MG63 (cell line): ENCODE measurements at regions not wholly inside any gene's neighbourhood (a gene's known extent, or its start where the extent isn't known, plus 50 kb on each side); places are given as distances from the start of the nearest gene placed in this dataset.
A peak's percentile ranks its signal among the peaks of the same experiment; 100 is the strongest.

Experiments used
- DNase-seq: peaks from one replicate; pipeline ENCODE4 v3.0.0-alpha.2; 2020
- H3K27me3 ChIP-seq: fragments of 250-450 bp; sonication (Bioruptor Pico); 2 replicates; pipeline ENCODE4 v1.5.1; 2020; ENCODE audit warnings: mild to moderate bottlenecking, moderate library complexity
- H3K36me3 ChIP-seq: fragments of 250-450 bp; sonication (Bioruptor Pico); 2 replicates; pipeline ENCODE4 v1.5.1; 2020; ENCODE audit warnings: mild to moderate bottlenecking, moderate library complexity
- H3K4me3 ChIP-seq: fragments of 250-450 bp; sonication (Bioruptor Pico); 2 replicates; pipeline ENCODE4 v1.5.1; 2020; ENCODE audit warnings: mild to moderate bottlenecking, moderate library complexity
- H3K9me3 ChIP-seq: fragments of 250-450 bp; sonication (Bioruptor Pico); 2 replicates; pipeline ENCODE4 v1.5.1; 2020; ENCODE audit warnings: mild to moderate bottlenecking, moderate library complexity

- no peak overlapping the region for H3K4me3 ChIP-seq
- no peaks in the 10 kb centered on the region for H3K27me3 ChIP-seq
- H3K9me3 ChIP-seq: no peaks in the 10 kb centered on the region
- no peak for DNase-seq
- H3K36me3 ChIP-seq: no peaks in the 10 kb centered on the region
Observed at GRCh38 chr21:18630446-18630845, 226.9 kb upstream of the TMPRSS15 start.

DNA sequence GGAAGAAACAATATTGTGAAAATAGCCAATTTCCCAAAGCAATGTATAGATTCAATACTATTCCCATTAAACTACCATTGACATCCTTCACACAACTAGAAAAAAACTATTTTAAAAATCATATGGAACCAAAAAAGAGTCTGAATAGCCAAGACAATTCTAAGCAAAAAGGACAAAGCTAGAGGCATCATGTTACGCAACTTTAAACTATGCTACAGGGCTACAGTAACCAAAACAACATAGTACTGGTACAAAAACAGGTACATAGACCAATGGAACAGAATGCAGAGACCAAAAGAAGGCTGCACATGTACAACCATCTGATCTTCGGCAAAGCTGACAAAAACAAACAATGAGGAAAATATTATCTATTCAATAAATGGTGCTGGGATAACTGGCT lies 233.3 kb upstream of the TMPRSS15 start:
- Histone ChIP-seq H3K4me3 (no peak overlapping the region), H3K36me3 (no peaks in the 10 kb centered on the region), H3K27me3 (no peaks in the 10 kb centered on the region), H3K9me3 (no peaks in the 10 kb centered on the region)
- DNase-seq: no peak

DNA sequence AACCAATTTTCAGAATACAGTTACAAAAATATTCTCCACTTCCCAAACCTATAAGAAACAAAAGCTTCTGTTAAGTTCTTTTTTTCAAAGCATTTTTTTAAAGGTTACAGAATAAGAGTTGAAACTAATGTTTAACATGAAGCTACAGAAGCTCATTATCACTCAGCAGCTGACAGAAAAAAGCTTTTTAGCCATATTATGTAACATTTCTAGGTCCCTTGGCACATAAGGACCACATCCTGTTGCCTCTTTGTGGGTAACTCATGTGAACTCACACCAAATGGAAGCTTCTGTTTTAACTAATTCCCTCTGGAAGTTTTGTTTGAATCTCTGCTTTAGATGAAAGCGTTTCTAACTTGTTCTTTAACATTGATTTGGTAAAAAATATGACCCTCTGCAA lies 242.5 kb upstream of the TMPRSS15 start:
- no peak overlapping the region for H3K4me3 ChIP-seq
- H3K9me3 ChIP-seq: no peaks in the 10 kb centered on the region
- no peaks in the 10 kb centered on the region for H3K27me3 ChIP-seq
- no peaks in the 10 kb centered on the region for H3K36me3 ChIP-seq
- DNase-seq: no peak

- H3K4me3 ChIP-seq: no peak overlapping the region
- DNase-seq: no peak
- H3K9me3 ChIP-seq: no peaks in the 10 kb centered on the region
- H3K27me3 ChIP-seq: no peaks in the 10 kb centered on the region
- H3K36me3 ChIP-seq: no peaks in the 10 kb centered on the region
Observed at GRCh38 chr21:18655931-18656330, 252.3 kb upstream of the TMPRSS15 start.

GRCh38 chr21:18661842-18662241 lies 258.3 kb upstream of the TMPRSS15 start:
- Histone ChIP-seq H3K36me3 (no peaks in the 10 kb centered on the region), H3K9me3 (no peaks in the 10 kb centered on the region), H3K27me3 (no peaks in the 10 kb centered on the region), H3K4me3 (no peak overlapping the region)
- DNase-seq: no peak

- Histone ChIP-seq H3K36me3 (no peaks in the 10 kb centered on the region), H3K4me3 (no peak overlapping the region), H3K27me3 (no peaks in the 10 kb centered on the region), H3K9me3 (no peaks in the 10 kb centered on the region)
- no peak for DNase-seq
Observed at GRCh38 chr21:18663663-18664062, 260.1 kb upstream of the TMPRSS15 start.

DNA sequence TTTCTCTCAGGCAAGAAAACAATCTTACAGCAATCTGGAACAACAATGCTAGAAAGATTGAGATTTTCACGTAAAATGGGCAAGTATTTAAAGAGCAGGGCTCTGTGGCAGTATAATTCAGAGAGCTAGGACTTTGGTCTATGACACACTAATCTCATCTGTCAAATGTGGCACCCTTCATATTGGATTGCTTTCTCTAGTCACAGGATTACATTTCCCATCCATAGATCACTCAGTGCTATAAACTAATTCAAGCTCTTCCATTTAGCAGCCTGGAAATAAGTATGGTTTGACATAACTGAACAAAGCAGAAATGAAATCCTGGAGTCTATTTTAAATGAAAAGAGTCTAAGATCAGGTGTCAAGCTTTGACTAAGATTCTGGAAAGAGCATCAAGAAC lies 263.1 kb upstream of the TMPRSS15 start:
- H3K9me3 ChIP-seq: no peaks in the 10 kb centered on the region
- H3K36me3 ChIP-seq: no peaks in the 10 kb centered on the region

GRCh38 chr21:18673789-18674188 lies 270.2 kb upstream of the TMPRSS15 start:
- DNase-seq: no peak
- Histone ChIP-seq H3K4me3 (no peak overlapping the region), H3K27me3 (no peaks in the 10 kb centered on the region), H3K9me3 (no peaks in the 10 kb centered on the region), H3K36me3 (no peaks in the 10 kb centered on the region)

More for the DNA sequence above, 263.1 kb upstream of the TMPRSS15 start:
- DNase-seq: no peak
- Histone ChIP-seq H3K4me3 (no peak overlapping the region), H3K27me3 (no peaks in the 10 kb centered on the region)

DNA sequence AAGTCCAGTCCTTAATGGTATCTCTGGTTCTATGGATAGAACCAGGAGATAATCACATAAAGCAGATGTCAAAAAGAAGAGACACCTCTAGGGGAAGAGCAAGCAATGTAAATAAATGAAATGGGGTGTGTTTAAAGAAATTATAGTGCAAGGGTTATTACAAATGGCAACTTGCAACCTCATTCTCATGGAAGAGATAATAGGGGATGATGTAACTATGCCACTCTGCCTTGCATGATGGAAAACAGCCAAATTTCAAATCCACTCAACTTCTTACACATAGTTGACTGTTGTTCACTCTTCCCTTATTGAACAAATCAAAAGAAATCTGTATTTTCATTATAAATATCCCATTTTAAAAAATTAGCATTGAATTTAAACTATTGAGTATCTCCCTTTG lies 274.0 kb upstream of the TMPRSS15 start:
- Histone ChIP-seq H3K36me3 (no peaks in the 10 kb centered on the region), H3K27me3 (no peaks in the 10 kb centered on the region), H3K9me3 (no peaks in the 10 kb centered on the region), H3K4me3 (no peak overlapping the region)
- DNase-seq: no peak

GRCh38 chr21:18705971-18706370 lies 302.4 kb upstream of the TMPRSS15 start:
- no peaks in the 10 kb centered on the region for H3K36me3 ChIP-seq
- H3K27me3 ChIP-seq: no peaks in the 10 kb centered on the region
- no peaks in the 10 kb centered on the region; the same call in 1 of the 2 replicates for H3K9me3 ChIP-seq
- no peak overlapping the region for H3K4me3 ChIP-seq
- no peak for DNase-seq

DNA sequence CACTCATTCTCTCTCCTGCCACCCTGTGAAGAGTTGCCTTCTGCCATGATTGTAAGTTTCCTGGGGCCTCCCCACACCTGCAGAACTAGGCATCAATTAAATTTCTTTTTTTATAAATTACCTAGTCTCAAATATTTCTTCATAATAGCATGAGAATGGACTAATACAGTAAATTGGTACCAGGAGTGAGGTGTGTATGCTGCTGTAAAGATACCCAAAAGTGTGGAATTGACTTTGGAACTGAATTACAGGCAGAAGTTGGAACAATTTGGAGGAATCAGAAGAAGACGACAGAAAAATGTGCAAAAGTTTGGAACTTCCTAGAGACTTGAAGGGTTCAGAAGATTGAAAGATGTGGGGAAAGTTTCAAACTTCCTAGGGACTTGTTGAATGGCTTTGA lies 308.1 kb upstream of the TMPRSS15 start:
- H3K9me3 ChIP-seq: peaks cover 4% of the 10 kb centered on the region; the same call in 1 of the 2 replicates
- no peaks in the 10 kb centered on the region for H3K27me3 ChIP-seq
- no peaks in the 10 kb centered on the region for H3K36me3 ChIP-seq
- no peak for DNase-seq
- H3K4me3 ChIP-seq: no peak overlapping the region

DNA sequence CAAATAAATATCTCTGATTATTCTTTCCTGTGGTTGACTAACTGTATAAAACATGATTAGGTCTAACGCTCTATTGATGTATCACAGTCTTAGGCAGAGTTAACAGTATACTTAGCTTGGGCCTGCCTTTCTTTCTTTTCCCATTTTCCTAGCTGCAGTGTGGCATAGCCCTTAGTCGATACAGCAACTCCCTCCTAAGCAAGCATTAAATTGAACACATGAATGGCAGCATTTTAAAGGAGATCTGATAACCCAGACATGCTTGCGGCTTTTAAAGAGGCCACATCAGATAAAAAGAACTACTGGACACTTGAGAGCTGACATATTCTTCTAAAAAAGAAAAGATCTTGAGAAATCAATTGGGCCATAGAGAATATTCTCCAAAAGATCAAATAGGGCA lies 312.0 kb upstream of the TMPRSS15 start:
- H3K4me3 ChIP-seq: no peak overlapping the region
- no peaks in the 10 kb centered on the region for H3K27me3 ChIP-seq
- H3K9me3 ChIP-seq: peaks cover 4% of the 10 kb centered on the region; the same call in 1 of the 2 replicates
- H3K36me3 ChIP-seq: no peaks in the 10 kb centered on the region
- no peak for DNase-seq

DNA sequence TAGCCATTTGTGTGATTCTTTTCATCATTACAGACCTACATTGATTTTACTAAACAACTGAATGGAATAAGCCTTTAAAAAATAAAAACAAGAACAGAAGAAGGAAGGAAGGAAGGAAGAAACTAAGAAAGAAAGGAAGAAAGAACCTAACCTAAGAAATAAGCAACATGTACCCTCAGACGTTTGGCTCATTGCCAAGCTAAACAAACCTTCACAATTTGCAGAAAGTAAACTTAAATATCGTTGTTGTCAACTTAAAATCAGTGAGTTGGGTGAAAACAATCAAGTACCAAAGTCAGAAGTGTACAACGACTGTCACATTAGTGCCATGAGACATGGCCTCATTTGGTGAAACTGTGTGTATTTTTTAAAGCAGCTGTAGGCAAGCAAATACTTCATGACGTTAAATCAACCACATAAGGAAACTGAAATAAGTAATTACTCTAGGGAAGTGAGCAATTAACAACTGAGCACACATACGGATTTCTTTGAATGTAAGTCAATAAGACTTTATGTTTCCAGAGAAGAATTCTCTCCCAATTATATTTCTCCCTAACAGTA lies 313.1 kb upstream of the TMPRSS15 start:
- DNase-seq: no peak

GRCh38 chr21:18722193-18722592 lies 318.6 kb upstream of the TMPRSS15 start:
- no peak for DNase-seq
- Histone ChIP-seq H3K9me3 (no peaks in the 10 kb centered on the region), H3K36me3 (no peaks in the 10 kb centered on the region), H3K27me3 (no peaks in the 10 kb centered on the region), H3K4me3 (no peak overlapping the region)

More for the DNA sequence above, 313.1 kb upstream of the TMPRSS15 start:
- Histone ChIP-seq H3K36me3 (no peaks in the 10 kb centered on the region), H3K9me3 (no peaks in the 10 kb centered on the region), H3K27me3 (no peaks in the 10 kb centered on the region), H3K4me3 (no peak overlapping the region)

GRCh38 chr21:18723171-18723570 lies 319.6 kb upstream of the TMPRSS15 start:
- no peak for DNase-seq
- Histone ChIP-seq H3K36me3 (no peaks in the 10 kb centered on the region), H3K4me3 (no peak overlapping the region), H3K9me3 (no peaks in the 10 kb centered on the region), H3K27me3 (no peaks in the 10 kb centered on the region)

GRCh38 chr21:18725653-18726052 lies 322.1 kb upstream of the TMPRSS15 start:
- Histone ChIP-seq H3K4me3 (no peak overlapping the region), H3K36me3 (no peaks in the 10 kb centered on the region), H3K27me3 (no peaks in the 10 kb centered on the region), H3K9me3 (no peaks in the 10 kb centered on the region)
- DNase-seq: peak; percentile 27

DNA sequence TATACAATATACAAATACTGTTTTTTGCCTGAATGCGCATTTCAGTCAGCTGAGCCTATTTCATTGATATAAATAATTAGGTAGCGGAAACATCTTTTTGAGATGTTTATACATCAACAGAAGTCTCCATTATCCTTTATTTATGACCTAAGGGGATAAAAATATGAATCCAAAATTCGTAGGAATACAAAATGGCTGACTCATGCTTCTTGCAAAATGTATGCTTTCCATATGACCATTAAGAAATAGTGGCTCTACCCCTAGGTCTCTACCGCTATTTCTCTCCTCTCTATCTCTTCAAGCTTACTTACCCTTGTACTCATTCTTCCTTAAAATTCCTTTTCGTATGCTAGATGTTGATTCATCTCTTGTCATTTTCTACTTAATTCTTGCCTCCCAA lies 338.4 kb upstream of the TMPRSS15 start:
- H3K36me3 ChIP-seq: no peaks in the 10 kb centered on the region
- H3K4me3 ChIP-seq: no peak overlapping the region
- no peak for DNase-seq
- no peaks in the 10 kb centered on the region for H3K27me3 ChIP-seq
- H3K9me3 ChIP-seq: no peaks in the 10 kb centered on the region

GRCh38 chr21:18743531-18743930 lies 339.9 kb upstream of the TMPRSS15 start:
- H3K4me3 ChIP-seq: no peak overlapping the region
- H3K27me3 ChIP-seq: no peaks in the 10 kb centered on the region
- no peak for DNase-seq

GRCh38 chr21:18744840-18745239 lies 341.3 kb upstream of the TMPRSS15 start:
- Histone ChIP-seq H3K9me3 (no peaks in the 10 kb centered on the region), H3K27me3 (no peaks in the 10 kb centered on the region), H3K4me3 (no peak overlapping the region), H3K36me3 (no peaks in the 10 kb centered on the region)
- DNase-seq: no peak

More at GRCh38 chr21:18743531-18743930, 339.9 kb upstream of the TMPRSS15 start:
- Histone ChIP-seq H3K9me3 (no peaks in the 10 kb centered on the region), H3K36me3 (no peaks in the 10 kb centered on the region)
